ENCODE measurements at regions not wholly inside any gene's neighbourhood (a gene's known extent, or its start where the extent isn't known, plus 50 kb on each side); places are given as distances from the start of the nearest gene placed in this dataset.
"Not testable (repeated sequence)": the region's sequence is repeated elsewhere in the genome, so short reads cannot be mapped to it uniquely, and the experiment has no call there.

GRCh38 chr20:50329981-50330503 lies 139.4 kb downstream of the CEBPB start:
- no peak for DNase-seq (ENCODE audit: low read depth)

DNA sequence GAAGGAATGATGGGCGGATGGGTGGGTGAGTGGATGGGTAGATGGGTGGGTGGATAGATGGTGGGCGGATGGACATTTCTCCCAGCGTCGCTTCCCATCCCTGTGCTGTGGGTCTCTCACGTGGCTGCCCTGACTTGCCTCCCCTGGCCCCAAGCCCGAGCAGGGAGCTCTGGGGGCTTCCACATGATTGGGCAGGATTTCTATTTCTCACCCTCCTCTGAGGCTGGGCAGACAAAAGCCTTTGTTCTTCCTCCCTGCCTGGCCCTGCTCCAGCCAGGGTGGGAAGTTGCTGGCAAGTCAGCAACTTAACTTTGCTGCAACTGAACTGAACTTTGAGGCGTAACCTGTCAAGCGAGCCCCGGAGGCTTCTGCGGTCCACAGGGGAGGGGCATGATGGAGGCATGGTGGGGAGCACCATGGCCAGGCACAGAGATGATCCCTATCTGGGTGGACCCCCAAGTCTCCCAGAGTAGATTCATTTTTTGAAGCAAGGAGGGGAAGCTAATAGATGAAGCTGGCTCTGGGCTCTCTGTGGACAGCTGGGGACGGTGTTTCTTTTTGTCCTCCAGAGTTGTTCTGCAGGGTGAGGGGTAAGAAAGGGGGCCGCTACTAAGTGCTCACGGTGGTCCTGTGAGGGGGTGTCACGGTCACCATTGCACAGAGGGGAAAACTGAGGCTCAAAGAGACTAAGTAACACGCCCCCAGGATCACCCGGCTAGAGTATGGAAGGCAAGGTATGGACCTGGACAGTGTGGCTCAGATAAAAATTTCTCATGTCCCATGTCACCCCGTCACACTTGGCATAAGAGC lies 140.1 kb downstream of the CEBPB start:
- no peak for DNase-seq (ENCODE audit: low read depth)

GRCh38 chr20:50331469-50332363 lies 141.1 kb downstream of the CEBPB start:
- DNase-seq (ENCODE audit: low read depth), result no peak

DNA sequence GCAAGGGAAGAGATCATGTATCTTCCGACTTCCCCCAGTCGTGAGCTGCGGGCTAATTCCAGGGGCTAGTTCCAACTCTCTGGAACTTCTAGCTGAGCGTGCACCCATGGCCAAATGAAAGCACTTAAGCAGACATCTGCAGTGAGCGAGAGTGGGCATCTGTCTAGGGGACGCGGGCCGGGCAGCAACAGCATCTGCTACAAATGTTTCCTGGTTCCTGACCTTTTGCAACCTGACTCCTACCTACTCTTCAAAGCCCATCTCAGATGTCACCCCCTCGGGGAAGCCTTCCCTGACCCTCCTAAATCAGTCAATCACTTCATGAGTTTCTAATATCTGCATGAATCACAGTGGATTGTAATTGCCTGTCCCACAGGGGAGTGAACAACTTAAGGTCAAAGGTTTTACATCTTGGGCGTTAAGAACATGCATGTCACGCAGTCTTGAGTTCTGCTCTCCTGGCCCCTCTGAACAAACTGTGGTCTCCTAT lies 141.9 kb downstream of the CEBPB start:
- no peak for DNase-seq (ENCODE audit: low read depth)

GRCh38 chr20:50333131-50333670 lies 142.6 kb downstream of the CEBPB start:
- DNase-seq (ENCODE audit: low read depth), result no peak

DNA sequence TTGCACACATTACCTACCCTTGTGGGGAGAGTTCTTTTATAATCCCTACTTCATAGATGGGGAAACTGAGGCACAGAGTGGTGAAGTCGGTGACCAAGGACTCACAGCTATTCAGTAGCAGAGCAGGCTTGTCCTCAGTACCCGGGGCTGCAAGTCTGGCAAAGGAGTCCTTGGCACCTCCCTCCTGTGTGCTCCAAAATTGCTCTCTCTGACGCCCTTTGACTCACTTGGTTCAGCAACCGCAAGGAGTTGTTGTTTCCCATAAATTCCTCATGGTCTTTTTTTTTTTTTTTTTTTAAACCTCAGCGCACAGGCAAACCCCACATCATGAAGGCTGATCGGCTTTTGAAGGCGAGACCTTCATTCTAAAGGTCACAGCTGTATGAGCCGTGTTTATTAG lies 143.2 kb downstream of the CEBPB start:
- DNase-seq (ENCODE audit: low read depth), result peak; percentile 38

- not testable (repeated sequence) for DNase-seq (ENCODE audit: low read depth)
Measured at GRCh38 chr20:50334512-50334911, 143.9 kb downstream of the CEBPB start.

DNA sequence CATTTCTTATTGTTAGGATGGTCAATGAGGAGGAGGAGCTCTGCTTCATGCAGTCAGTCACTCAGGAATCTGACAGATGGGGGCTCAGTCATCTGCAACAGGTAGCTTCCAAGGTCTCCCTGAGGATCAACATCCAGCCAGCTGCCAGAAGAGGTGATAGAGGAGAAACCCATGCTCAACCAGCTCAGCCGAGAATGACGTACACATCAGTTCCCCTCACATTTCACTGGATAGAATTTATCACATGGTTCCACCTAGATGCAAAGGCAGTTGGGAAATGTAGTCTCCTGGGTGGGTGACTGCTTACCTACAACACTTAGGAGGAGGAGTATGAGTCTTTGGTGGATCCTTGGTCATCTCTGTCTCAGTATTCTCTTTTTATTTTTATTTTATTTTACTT lies 144.5 kb downstream of the CEBPB start:
- no peak for DNase-seq (ENCODE audit: low read depth)

DNA sequence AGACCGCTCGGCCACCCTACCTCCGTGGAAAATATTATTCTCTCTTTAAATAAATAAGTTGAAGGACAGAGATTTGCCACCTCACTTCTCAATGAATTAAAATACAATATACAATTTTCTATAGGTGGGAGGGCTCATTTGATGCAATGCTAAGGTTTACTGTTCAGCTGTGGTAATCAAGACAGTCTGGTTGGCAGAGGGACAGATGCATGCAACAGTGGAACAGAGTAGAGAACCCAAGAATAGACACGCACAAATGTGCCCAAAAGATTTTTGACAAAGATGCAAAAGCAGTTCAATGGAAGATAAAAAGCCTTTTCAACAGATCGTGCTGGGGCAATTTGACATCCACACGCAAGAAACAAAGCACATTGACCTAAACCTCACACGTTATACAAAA lies 145.2 kb downstream of the CEBPB start:
- no peak for DNase-seq (ENCODE audit: low read depth)

GRCh38 chr20:50336661-50337060 lies 146.0 kb downstream of the CEBPB start:
- no peak for DNase-seq (ENCODE audit: low read depth)

DNA sequence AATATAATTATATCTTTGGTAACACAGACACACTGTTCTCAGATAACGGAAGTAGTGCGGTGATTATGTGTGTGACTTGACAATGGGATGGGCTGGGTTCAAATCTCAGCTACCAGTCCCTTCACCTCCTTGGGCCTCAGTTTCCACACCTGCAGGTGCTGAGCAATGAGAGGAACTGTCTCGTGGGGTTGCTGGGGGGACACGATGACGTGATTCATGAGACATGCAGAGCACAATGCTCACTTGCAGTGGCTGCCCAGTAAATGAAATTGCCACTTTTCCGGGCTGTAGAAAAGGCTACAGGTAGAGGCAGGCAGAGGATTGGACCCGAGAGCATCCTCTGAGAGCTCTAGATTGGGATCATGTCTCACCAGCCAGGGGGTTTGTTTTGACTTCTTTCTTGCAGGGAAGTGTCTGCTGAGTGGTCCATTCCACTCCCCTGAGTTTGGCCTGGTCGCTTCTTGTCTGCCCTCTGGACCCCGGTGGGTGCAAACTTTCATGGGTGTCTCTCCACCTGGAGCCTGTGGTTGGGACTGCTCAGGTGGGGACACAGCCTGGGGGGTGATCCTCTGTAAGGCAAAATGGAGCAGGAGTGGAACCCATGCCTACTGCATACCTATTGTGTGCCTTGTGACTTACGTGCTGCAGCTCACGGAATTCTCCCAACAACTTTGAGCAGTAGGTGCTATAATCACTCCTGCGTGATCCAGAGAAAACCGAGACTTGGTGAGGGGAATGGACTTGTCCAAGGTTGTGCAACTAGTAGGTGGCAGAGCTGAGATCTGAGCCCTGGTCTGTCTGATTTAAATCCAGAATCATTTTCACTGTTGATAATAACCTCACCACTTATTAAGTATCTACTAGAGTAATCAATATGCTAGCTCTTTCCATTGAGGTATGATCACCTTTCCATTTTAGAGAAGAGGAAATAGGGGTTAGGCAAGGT lies 147.2 kb downstream of the CEBPB start:
- DNase-seq (ENCODE audit: low read depth), result no peak

DNA sequence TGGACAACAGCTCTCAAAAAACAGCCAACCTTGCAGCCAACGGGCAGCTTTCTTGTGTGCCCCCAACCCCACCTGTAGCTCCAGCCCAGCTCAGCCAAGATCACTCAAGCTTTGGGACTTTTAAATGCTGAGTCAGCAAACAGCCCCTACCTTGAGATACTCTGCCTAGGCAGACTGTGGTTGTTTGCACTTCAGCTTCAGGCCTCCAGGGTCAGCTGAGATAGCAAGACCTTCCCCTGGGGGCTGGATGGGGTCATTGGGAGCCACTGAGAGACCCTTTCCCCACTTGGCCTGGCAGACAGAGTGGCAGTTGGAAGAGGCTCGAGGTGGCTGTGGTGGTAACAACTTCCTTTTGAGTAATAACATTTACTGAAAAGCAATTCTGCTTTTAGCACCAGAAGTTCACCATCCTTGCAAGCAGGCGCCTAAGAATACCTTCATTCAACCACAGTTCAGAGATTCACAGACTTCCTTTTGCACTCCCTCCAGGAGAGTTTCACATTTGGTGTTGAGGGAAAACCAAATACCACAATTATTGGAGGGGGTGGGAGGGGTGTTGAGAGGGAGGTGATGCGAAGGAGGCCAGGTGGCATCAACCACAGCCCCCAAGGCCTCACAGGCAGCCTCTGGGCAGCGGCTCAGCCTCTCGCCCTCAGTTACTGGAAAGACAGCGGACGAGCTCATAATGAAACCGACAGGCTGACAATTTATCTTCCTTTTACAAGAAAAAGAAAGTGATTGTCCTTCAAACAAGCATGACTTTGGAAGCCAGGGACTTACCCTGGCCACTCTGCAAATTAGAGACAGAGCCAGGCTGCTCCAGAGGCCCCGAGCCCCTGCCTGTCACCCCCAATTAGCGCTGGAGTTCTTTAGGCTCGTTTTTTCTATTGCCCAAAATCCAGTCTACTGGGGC lies 148.1 kb downstream of the CEBPB start:
- no peak for DNase-seq (ENCODE audit: low read depth)

DNA sequence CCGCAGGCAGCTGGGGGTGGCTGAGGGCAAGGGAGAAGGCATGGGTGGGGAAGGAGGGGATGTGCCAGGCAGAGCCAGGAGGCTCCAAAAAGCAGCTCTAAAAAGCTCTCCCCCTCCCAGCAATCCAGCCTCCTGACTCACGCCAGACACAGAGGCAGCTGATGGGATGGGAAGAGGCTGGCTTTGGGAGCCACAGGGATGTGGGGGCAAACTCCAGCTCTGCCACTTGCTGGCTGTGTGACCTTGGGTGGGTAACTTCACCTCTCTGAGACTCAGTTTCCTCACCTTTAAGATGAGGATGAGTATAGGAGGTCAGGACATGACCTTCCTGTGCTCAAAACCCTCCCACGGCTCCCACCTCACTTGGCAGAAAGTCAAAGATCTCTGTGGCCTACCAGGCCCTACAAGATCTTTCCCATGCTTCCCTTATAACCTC lies 148.9 kb downstream of the CEBPB start:
- no peak for DNase-seq (ENCODE audit: low read depth)

DNA sequence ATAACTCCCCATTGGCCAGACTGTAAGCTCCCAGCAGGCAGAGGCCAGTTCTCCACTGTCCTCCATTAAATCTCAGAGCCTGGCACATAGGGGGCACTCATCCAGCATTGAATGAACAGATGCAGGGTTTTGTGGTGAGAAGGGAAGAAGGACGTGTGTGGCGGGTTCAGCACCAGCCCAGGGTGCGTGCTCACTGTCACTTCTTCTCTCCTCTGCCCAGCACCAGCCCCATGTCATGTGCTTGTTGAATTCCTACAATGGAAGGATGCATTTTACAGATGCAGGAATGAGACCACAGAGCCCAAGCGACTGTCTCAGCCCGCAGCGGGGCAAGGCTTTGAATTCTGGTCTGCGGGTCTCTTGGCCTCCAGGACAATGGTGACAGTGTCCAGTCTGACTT lies 149.9 kb downstream of the CEBPB start:
- DNase-seq (ENCODE audit: low read depth), result no peak

GRCh38 chr20:50341050-50341449 lies 150.4 kb downstream of the CEBPB start:
- no peak for DNase-seq (ENCODE audit: low read depth)

- DNase-seq (ENCODE audit: low read depth), result no peak
Measured at GRCh38 chr20:50341880-50342637, 151.4 kb downstream of the CEBPB start.

DNA sequence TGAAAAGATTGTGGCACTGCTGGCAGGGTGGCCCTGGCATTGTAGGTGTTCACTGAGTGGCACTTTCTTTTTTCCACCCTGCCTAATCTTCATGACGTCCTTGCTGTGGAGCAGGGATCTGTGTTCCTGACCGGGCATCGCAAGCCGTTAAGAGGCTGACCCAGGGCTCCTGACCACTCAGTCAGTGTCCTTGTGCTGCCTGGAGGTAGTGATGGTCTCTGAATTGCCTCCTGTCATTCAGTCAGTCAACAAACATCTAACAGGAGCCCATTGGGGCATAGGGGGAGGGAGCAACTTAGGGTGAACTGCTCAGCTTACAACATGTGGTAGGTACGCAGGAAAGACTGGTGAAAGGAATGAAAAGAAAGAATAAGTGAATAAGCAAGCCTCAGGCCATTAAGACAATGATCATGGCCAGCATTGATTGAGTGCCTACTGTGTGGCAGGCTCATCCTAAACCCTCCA lies 152.0 kb downstream of the CEBPB start:
- DNase-seq (ENCODE audit: low read depth), result no peak

DNA sequence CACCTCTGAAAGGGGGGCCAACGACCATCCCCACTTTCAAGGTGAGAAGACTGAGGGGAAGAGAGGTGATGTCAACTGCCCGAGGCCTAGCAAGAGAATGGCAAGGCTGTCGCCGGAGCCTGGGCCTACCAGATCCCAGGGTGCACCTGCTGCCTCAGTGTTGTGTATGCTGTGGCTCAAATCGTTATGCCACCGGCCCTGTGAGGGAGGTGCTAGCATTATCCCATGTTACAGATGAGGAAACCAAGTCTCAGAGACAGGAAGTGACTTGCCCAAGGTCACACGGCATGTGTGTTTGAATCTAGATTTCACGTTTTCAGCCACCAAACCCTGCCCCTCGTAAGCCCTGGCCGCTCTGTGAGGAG lies 152.5 kb downstream of the CEBPB start:
- DNase-seq (ENCODE audit: low read depth), result no peak

- no peak for DNase-seq (ENCODE audit: low read depth)
Measured at GRCh38 chr20:50343490-50344179, 153.0 kb downstream of the CEBPB start.

Data from fibroblast of the conjunctiva (primary cell).